ENCODE measurements at regions not wholly inside any gene's neighbourhood (a gene's known extent, or its start where the extent isn't known, plus 50 kb on each side); places are given as distances from the start of the nearest gene placed in this dataset.
"Not testable (repeated sequence)": the region's sequence is repeated elsewhere in the genome, so short reads cannot be mapped to it uniquely, and the experiment has no call there.

DNA sequence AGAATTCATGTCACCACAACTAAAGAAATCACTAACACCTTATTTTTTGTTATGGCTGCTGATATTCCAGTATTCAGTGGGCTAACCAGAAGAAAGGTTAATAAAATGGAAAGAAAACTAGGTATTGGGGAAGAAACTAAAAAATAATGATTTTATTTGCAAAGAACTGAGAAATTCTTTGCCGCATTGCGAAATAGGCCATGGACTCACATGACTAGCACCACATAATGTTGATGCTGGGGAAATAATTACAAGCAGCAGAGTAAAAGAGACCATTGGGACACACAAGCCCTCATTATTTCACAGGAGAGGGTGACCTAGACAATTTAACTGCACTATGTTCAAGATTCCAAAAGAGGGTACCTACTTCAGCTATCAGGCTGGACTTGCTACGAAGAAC lies 1411.5 kb downstream of the SLITRK5 start:
- DNase-seq: no peak

DNA sequence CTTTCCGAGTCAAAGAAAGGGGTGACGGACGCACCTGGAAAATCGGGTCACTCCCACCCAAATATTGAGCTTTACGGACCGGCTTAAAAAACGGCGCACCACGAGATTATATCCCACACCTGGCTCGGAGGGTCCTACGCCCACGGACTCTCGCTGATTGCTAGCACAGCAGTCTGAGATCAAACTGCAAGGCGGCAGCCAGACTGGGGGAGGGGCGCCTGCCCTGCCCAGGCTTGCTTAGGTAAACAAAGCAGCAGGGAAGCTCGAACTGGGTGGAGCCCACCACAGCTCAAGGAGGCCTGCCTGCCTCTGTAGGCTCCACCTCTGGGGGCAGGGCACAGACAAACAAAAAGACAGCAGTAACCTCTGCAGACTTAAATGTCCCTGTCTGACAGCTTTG lies 1416.9 kb downstream of the SLITRK5 start:
- not testable (repeated sequence) for DNase-seq

DNA sequence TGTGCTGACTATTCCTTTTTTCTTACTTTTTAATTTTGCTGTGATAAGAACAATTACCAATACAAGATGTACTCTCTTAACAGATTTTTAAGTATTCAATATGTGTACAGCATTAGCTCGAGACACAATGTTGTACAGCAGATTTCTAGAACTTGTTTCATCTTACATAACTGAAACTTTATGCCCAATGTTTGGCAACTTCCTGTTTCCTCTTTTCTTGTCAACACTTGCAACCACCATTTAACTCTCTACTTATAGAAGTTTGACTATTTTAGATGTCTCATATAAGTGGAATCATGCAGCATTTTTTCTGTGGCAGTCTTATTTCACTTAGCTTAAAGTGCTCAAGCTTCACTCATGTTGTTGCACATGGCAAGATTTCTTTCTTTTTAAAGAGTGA lies 1426.8 kb downstream of the SLITRK5 start:
- no peak for DNase-seq

DNA sequence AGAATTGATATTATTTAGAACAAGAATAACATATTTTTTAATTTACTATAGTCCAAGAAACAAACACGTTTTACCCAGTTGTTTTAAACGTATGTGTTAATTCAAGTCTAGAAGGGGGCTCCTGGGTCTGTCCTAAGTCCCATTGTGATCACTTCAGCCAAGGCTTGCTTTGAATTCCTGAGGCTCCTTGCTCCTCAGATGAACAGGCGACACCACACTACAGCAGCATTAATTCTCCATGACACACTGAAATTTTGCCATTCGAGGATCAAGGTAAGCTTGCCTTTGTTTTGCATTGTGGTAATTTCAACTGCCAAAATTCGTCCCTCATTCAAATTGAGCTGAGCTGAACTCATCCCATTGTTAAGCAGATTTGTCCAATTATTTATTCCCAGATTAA lies 1442.6 kb downstream of the SLITRK5 start:
- no peak for DNase-seq

DNA sequence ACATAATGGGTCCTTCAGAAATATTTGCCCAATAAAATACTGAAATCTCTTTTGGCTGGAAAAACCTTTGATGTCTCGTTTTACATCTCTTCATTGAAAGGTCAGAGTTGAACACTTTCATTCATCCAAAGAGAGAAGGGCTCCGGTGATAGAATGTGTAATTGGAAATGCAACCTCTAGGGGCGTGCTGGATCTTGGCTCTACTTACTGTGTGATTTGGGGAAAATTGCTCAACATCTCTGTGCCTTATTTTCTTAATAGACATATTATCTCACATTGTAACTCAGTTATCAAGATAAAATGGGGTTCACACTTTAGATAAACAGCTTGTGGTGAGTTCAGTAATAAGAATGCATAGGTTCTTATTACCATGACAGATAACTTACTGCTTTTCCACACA lies 1444.1 kb downstream of the SLITRK5 start:
- DNase-seq: no peak

DNA sequence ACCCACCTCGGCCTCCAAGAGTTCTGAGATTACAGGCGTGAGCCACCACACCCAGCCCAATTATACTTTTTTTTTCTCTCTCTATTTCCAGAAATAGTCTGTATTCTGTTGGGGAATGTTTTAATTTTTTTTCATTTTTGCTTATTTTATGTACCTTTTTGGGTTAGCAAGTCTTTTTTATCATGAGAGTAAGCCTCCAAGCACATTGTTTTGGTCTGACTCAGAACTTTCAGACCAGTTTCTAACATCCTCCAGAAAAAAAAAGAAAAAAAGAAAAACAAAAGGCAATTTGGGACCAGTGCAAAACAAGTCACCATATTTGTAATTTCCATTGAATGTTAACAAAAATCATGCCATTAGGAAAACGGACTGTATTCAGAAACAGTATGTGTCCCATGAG lies 1465.5 kb downstream of the SLITRK5 start:
- no peak for DNase-seq

DNA sequence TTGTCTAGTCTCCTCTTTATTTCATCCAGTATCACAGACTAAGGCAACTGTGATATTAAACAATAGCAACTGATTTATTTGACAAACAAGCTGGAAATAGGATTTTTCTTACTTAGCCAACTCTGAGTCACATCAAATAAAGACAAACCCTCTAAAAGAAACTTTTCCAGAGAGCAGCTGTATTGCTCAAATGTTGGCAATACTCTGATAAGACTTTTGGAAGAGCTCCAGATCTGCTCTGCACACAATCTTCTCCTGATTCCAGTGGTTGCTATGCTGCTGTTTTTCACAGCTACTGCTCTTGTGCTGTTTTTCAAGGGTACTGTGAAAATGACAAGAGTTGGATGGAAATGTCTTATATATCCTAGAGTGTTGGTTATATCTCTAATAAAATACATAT lies 1479.2 kb downstream of the SLITRK5 start:
- DNase-seq: no peak

DNA sequence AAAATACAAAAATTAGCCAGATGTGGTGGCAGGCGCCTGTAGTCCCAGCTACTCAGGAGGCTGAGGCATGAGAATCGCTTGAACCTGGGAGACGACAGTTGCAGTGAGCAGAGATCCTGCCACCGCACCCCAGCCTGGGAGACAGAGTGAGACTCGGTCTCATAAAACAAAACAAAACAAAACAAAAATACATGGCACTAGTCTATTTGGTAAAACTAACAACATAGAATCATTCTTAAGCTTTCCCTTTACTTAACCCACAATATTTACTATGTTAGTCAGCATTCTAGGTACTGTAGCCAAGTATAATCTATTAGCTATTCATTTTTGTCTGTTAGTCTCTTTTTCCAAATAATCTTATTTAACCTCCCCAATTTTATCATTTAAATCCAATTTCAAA lies 1482.8 kb downstream of the SLITRK5 start:
- no peak for DNase-seq

DNA sequence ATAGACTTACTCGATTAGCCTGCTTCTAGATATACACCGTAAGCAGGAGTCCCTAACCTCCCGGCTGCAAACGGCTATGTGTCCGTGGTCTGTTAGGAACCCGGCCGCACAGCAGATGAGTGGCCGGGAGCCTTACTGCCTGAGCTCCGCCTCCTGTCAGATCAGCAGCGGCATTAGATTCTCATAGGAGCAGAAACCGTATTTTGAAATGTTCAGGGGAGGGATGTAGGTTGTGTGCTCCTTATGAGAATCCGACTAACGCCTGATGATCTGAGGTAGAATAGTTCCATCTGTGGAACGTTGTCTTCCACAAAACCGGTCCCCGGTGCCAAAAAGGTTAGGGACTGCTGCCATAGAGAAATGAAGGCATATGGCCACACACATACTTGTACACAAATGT lies 1491.9 kb downstream of the SLITRK5 start:
- no peak for DNase-seq

DNA sequence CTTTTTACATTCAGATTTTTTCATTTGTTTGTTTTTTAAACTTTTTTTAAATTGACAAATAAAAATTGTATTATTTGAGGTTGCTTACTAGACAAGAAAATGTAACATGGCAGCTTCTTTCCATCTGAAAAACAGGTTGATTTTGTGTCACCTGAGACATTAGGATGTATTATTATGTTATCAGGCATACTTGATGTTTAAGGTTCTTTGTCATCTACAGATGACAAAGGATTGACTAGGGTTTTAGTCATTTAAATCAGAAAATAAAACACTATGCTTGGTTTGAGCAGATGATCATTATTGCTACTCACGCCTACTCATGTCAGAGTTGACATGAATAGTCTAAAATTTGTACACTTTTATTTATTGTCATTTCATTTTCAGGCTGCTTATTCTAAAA lies 1494.5 kb downstream of the SLITRK5 start:
- no peak for DNase-seq

DNA sequence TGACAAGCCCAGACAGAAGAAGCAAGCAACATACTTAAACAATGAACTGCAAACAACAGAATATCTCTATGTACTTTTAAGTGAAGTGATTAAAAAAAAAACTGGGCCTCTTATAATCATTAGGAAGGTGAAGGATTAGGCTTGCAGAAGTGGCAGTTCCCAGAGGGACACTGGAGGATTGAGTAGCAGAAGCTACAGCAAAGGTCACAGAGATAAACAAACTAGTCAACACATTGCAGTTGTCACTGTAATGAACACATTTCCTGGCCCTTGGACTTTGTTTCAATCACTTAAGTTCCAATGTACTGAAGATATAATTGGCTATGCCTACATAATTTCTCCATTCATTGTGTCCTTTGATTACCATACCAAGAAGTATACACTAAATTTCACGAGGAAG lies 1498.8 kb downstream of the SLITRK5 start:
- DNase-seq: no peak

DNA sequence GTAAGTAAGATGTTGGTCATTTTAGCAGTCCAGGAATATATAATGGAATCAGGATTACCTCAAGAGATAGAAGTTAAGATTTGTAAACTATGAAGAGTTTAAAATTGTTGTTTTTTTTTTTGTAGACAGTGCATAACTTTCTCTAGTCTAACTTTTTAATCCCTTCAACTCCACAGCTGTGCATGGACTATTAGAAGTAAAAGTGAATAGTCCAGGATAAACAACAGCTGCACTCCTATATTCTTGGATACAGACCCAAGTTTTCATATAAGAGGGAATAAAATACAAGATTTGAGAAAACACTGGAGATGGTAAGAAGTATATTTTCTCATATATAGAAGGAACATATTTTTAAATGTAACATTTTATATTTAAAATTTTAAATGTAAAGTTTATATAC lies 1509.9 kb downstream of the SLITRK5 start:
- no peak for DNase-seq

DNA sequence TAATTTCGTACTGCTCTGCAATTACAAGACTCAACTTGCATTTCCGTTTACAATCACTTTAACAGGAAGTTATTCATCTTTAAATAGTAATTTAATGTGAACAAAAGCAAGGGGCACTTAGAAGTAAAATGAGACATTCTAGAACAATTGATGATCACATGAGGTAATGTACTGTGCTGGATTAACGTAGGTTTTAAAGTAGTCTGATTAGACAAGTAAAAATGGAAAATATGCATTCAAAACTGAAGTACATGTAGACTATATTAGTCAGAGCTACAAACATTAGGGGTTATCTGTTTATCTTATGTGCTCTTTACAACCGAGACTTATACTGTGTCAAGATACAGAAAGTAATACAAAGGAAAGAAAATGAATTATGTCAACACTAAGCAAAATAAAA lies 1528.0 kb downstream of the SLITRK5 start:
- DNase-seq: no peak

DNA sequence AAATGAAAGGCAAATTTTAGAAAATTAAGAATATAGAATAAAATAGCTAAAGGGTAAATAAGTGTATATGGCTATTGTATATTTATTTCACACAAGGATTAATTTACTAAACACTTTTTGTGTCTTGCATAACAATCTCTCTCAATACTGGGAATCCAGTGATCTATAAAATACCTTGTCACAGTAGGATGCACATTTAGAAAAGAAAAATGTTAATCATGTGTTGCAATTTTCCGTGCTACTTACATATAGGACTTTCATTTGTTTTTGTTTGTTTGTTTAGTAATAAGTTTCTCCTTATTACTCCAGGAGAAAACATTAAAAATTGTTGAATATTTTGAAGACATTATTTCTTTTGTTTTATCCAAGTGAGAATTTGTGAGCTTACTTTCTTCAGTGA lies 1533.3 kb downstream of the SLITRK5 start:
- no peak for DNase-seq

DNA sequence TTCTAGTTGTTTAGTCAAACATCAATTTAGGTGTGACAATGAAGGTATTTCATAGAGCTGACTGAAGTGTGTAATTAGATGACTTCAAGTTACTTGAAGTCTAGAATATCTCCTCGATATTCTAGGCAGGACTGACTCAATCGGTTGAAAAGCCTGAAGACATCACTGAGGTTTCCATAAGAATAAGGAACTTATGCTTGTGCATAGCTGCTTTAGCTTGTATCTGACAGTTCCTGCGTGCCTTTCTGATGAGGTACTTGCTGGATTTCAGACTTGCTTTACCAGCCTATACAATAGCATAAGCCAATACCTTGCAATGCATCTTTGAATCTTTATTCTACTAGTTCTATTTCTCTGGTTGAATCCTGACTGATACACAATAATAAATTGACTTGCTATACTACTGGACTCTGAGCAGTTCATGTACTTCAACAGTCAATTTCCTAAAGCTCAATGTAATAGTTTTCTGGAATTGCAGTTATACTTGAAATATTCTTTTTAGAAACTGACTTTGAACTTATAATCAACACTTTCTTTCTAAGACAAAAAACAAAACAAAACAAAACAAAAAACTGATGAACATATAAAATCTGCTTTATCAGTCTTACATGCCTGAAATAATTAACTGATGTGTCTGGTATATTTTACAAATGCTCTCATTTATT lies 1534.8 kb downstream of the SLITRK5 start:
- DNase-seq: no peak

DNA sequence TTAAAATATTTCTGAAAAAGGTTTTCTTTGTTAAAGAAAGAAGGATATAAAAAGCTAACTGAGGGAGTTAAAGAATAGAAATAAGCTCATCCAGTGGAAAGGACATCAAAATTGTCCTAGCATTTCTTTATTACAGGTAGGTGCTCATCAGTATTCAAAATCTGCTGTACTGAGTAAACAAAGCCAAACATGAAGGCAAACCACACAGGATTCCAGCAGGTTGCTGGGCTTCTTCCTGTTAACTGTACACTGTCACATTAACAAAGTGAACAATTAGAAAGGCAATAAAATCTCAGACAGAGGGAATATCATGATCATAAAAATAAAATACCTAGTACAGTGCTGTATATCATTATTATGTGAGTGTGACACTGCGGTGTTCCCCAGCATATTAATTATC lies 1541.0 kb downstream of the SLITRK5 start:
- DNase-seq: no peak

DNA sequence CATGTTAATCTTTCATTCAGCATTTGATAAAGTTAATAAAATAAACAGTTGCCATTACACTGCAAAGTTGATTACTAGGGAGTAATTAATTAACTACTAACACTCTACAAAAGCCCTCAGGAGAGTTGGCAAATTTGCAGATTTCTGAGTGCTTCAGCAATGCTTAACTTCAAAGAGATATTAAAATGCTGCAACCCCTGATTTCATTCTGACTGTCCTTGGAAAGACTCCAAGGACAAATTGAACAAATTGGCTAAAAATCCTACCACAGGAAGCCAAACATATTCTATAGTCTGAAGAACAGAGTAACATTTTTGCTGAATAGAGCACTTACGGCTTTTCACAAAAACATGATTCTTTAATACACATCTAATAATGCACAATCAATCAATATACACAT lies 1543.0 kb downstream of the SLITRK5 start:
- no peak for DNase-seq

DNA sequence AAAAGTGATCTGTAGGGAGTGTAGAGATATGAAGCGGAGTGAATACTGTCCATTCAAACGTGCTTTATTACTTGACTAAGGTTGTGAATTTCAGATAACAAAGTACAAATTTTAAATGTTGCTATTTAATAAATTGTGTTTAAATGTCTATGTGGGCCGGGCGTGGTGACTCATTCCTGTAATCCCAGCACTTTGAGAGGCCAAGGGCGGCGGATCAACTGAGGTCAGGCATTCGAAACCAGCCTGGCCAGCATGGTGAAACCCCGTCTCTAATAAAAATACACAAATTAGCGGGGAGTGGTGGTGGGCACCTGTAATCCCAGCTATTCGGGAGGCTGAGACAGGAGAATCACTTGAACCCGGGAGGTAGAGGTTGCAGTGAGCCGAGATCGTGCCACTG lies 1544.1 kb downstream of the SLITRK5 start:
- DNase-seq: not testable (repeated sequence)

DNA sequence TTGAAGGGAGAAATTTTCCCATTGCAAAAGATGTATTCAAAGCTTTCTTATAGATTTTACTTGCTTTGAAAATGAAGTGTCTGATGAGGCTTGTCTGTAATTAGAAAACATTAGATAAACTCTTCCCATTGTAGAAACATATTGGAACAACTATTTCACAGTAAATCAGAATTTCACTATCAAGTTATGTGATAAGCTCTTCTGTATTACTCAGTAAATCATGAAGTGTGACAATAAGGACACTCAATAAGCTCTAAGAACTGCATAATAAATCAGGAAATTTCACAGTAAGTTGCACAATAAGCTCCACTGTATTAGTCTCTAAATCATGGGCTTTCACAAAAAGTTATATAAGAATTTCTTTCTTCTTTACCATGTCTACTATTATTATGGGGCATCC lies 1546.6 kb downstream of the SLITRK5 start:
- no peak for DNase-seq

DNA sequence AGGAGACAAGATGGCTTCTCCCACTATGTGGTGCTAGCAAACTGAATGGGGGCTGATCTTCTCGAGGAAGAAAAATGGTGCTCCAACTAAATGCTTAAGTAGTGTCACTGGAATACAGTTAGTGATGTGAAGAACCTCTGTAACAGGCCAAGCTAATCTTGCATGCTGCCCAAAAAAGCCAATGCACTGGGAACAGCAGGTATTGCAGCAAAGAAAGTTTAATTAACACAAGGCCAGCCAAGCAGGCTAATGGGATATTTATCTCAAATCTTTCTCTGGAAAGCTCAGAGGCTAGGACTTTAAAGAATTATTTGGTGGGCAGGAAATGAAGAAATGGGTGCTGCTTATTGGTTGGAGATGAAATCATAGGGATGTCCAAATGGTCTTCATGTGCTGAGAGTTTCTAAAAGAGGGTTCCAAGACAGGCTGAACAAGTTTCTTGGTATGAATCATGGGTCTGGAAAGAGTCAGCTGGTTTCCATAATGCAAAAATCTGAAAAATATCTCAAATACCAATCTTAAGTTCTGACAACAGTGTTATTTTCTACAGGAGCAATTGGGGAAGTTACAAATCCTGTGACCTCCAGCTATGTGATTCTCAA lies 1550.5 kb downstream of the SLITRK5 start:
- no peak for DNase-seq

DNA sequence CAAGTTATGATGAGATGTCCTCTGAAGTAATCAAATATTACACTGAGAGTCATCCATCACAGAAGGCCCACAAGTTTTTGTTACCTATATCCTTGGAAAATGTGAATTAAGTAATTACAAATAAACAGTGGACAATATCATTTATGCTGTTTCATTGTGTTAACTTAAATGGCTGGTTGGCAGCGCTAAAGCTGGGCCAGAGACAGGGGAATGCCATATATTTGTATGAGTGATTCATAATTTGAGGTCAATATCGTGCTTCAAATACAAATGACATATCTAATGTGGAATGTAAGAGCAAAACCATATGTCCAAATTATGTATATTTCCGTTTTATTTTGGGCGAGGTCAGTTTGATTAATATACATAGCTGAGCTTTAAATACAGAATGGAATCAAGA lies 1556.2 kb downstream of the SLITRK5 start:
- DNase-seq: no peak

DNA sequence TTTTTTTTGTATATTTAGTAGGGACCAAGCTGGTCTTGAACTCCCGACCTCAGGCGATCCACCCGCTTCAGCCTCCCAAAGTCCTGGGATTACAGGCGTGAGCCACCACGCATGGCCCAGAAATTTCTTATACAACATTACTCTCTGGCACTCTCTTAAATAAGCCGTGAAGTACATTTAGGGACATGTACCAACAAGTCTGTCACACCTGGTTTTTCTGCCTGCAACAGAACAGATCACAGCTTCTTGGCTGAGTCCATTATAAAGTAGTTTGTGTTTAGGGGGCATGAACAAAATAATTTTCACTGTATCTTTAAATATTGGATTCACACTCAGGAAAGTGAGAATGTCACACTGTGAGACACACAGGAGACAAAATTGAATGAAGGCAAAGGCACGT lies 1567.3 kb downstream of the SLITRK5 start:
- no peak for DNase-seq

DNA sequence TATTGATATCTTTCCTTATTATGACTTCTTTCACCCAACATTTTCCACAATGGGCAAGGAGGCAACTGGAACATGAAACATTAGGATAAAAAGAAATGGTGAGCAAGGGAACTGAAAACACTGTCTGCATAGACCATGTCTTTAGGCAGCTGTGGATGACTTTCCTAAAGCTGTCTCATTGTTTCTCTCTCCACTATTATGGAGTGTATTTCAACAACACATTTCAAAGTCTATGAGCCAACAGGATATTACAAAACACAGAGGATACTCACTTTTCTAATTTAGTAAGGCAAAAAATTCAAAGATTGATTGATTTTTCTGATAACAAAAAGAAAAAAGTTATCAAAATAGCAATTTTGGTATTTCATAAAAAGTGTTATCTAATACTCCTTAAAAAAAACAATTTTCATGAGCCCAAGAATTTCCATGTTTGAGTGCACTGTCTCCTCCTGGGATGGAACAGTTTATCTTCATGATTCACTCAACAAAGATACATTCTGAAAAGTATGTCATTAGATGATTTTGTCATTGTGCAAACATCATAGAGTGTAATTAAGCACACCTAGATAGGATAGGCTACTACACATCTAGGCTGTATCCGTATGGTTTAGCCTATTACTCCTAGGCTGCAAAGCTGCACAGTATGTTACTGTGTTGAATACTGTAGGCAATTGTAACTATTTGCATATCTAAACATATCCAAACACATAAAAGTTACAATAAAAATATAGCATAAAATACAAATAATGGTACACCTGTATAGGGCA lies 1568.4 kb downstream of the SLITRK5 start:
- no peak for DNase-seq

DNA sequence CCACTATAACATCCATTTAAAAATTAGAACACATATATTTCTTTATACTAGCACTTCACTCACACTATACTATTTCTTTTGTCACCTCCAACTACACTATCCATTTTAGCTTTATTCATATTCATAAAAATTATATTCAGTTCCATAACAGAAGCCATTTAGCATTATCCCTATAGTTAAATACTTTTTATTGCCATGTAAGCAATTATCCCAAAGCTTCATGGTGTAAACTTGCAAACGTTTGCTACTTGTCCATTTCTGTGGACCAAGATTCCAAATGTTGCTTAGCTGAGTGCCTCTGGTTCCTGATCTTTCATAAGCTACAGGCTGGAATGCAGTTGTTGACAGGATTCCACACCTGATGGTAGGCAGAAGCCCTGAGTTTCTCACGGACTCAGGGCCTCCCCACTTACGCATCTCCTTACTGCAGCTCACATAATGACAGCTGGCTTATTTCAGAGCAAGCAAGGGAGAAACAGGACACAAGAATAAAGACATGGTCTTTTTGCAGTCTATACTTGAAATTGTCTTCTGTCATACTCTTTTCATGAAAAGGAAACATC lies 1584.8 kb downstream of the SLITRK5 start:
- DNase-seq: no peak

Measured in stimulated activated naive CD4-positive, alpha-beta T cell (primary cell).